ENCODE measurements at regions not wholly inside any gene's neighbourhood (a gene's known extent, or its start where the extent isn't known, plus 50 kb on each side); places are given as distances from the start of the nearest gene placed in this dataset.

- no peak for DNase-seq
Measured at GRCh38 chr3:72568083-72568482, 280.2 kb downstream of the SHQ1 start.

GRCh38 chr3:72567474-72567873 is 280.8 kb downstream of the SHQ1 start:
- DNase-seq = no peak

- DNase-seq = no peak
Measured at GRCh38 chr3:72565593-72565992, 282.7 kb downstream of the SHQ1 start.

GRCh38 chr3:72563690-72564370 is 284.4 kb downstream of the SHQ1 start:
- DNase-seq = no peak

- peak in 3 of 51 donors; percentile 10 to 12 (median 10) for DNase-seq
Measured at GRCh38 chr3:72560846-72561675, 287.2 kb downstream of the SHQ1 start.

- no peak for DNase-seq
Measured at GRCh38 chr3:72559385-72559784, 288.9 kb downstream of the SHQ1 start.

GRCh38 chr3:72558001-72558400 is 290.2 kb downstream of the SHQ1 start:
- DNase-seq = no peak

GRCh38 chr3:72555714-72556113 is 292.5 kb downstream of the SHQ1 start:
- no peak for DNase-seq

GRCh38 chr3:72554689-72555088 is 293.6 kb downstream of the SHQ1 start:
- no peak for DNase-seq

GRCh38 chr3:72553298-72553697 is 294.9 kb downstream of the SHQ1 start:
- DNase-seq = no peak

GRCh38 chr3:72550582-72551262 is 297.5 kb downstream of the SHQ1 start:
- DNase-seq = no peak

GRCh38 chr3:72549761-72550581 is 298.3 kb downstream of the SHQ1 start:
- DNase-seq = no peak

- DNase-seq = no peak
Measured at GRCh38 chr3:72548981-72549380, 299.3 kb downstream of the SHQ1 start.

- no peak for DNase-seq
Measured at GRCh38 chr3:72548461-72548860, 299.8 kb downstream of the SHQ1 start.

GRCh38 chr3:72547183-72547582 is 301.1 kb downstream of the SHQ1 start:
- no peak for DNase-seq

GRCh38 chr3:72544239-72544638 is 304.0 kb downstream of the SHQ1 start:
- no peak for DNase-seq

- no peak for DNase-seq
Measured at GRCh38 chr3:72543246-72543645, 305.0 kb downstream of the SHQ1 start.

GRCh38 chr3:72542781-72543180 is 305.5 kb downstream of the SHQ1 start:
- no peak for DNase-seq

GRCh38 chr3:72539856-72540255 is 308.4 kb downstream of the SHQ1 start:
- no peak for DNase-seq

GRCh38 chr3:72538070-72538745 is 310.0 kb downstream of the SHQ1 start:
- no peak for DNase-seq

GRCh38 chr3:72537448-72537847 is 310.8 kb downstream of the SHQ1 start:
- no peak for DNase-seq
